CMK (cell line): ENCODE measurements at regions not wholly inside any gene's neighbourhood (a gene's known extent, or its start where the extent isn't known, plus 50 kb on each side); places are given as distances from the start of the nearest gene placed in this dataset.
"Not testable (repeated sequence)": the region's sequence is repeated elsewhere in the genome, so short reads cannot be mapped to it uniquely, and the experiment has no call there.

ENCODE experiments used
- DNase-seq: peaks from one replicate; pipeline ENCODE4 v3.0.0-alpha.2; 2010; ENCODE audit warnings: low read depth

GRCh38 chr10:83753490-83753889 lies 385.8 kb upstream of the GHITM start:
- DNase-seq = no peak

GRCh38 chr10:83754857-83755256 lies 384.5 kb upstream of the GHITM start:
- DNase-seq = no peak

GRCh38 chr10:83760142-83760541 lies 379.2 kb upstream of the GHITM start:
- DNase-seq = no peak

GRCh38 chr10:83764666-83765065 lies 374.6 kb upstream of the GHITM start:
- DNase-seq = no peak

GRCh38 chr10:83765731-83766130 lies 373.6 kb upstream of the GHITM start:
- no peak for DNase-seq

- DNase-seq = no peak
Measured at GRCh38 chr10:83769281-83769820, 370.0 kb upstream of the GHITM start.

- DNase-seq = not testable (repeated sequence)
Measured at GRCh38 chr10:83786701-83787100, 352.6 kb upstream of the GHITM start.

GRCh38 chr10:83801983-83802382 lies 337.3 kb upstream of the GHITM start:
- DNase-seq = no peak

GRCh38 chr10:83806717-83807116 lies 332.6 kb upstream of the GHITM start:
- DNase-seq = no peak

GRCh38 chr10:83809001-83809400 lies 330.3 kb upstream of the GHITM start:
- no peak for DNase-seq

- no peak for DNase-seq
Measured at GRCh38 chr10:83816942-83817341, 322.4 kb upstream of the GHITM start.

- no peak for DNase-seq
Measured at GRCh38 chr10:83817797-83818196, 321.5 kb upstream of the GHITM start.

GRCh38 chr10:83819609-83820008 lies 319.7 kb upstream of the GHITM start:
- DNase-seq = no peak

GRCh38 chr10:83820033-83820432 lies 319.3 kb upstream of the GHITM start:
- no peak for DNase-seq

- DNase-seq = no peak
Measured at GRCh38 chr10:83824099-83824498, 315.2 kb upstream of the GHITM start.

GRCh38 chr10:83834096-83834495 lies 305.2 kb upstream of the GHITM start:
- no peak for DNase-seq

GRCh38 chr10:83835945-83836745 lies 303.2 kb upstream of the GHITM start:
- no peak for DNase-seq

GRCh38 chr10:83848677-83849076 lies 290.6 kb upstream of the GHITM start:
- no peak for DNase-seq

- no peak for DNase-seq
Measured at GRCh38 chr10:83849150-83849549, 290.2 kb upstream of the GHITM start.

- no peak for DNase-seq
Measured at GRCh38 chr10:83852146-83852545, 287.2 kb upstream of the GHITM start.

- DNase-seq = no peak
Measured at GRCh38 chr10:83862723-83863122, 276.6 kb upstream of the GHITM start.

- no peak for DNase-seq
Measured at GRCh38 chr10:83863283-83863966, 275.9 kb upstream of the GHITM start.

- DNase-seq = no peak
Measured at GRCh38 chr10:83869898-83870297, 269.4 kb upstream of the GHITM start.
